ENCODE measurements at regions not wholly inside any gene's neighbourhood (a gene's known extent, or its start where the extent isn't known, plus 50 kb on each side); places are given as distances from the start of the nearest gene placed in this dataset.

DNA sequence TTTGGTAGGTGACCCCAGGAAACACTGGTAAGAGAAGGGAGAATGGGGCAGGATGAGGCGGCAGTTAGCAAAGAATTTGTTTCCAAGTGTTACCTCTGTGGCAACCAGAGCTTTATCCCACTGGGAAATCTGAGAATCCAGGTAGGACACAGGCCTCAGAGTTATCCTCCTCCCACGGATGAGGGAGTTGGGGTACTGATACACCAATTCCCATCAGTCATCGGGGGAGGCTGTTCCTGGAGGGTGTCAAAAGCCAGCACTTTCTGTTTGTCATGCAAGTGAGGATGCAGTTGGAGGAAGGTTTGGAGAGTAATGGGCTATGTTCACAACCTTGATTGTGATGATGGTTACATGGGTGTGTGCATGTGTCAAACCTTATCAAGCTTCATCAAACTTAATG lies 221.2 kb upstream of the SFSWAP start:
- no peak overlapping the region for H2AK5ac ChIP-seq (ENCODE audit: low read depth, low read length)
- H3K9me3 ChIP-seq (ENCODE audit: control insufficient read depth, insufficient read depth, low read length), result peaks cover 39% of the 10 kb centered on the region
- TF ChIP-seq FOS (IDR thresholded peaks at IDR 0.05; ENCODE audit: low read depth, low read length), result no peak
- TF ChIP-seq MAFK (IDR thresholded peaks at IDR 0.05; ENCODE audit: low read depth, low read length), result no peak
- TF ChIP-seq BHLHE40 (IDR thresholded peaks at IDR 0.05; ENCODE audit: low read depth, low read length), result no peak
- TF ChIP-seq, protein P1, sequence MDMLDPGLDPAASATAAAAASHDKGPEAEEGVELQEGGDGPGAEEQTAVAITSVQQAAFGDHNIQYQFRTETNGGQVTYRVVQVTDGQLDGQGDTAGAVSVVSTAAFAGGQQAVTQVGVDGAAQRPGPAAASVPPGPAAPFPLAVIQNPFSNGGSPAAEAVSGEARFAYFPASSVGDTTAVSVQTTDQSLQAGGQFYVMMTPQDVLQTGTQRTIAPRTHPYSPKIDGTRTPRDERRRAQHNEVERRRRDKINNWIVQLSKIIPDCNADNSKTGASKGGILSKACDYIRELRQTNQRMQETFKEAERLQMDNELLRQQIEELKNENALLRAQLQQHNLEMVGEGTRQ (IDR thresholded peaks at IDR 0.05; ENCODE audit: low read depth, low read length), result no peak
- TF ChIP-seq, protein P2, sequence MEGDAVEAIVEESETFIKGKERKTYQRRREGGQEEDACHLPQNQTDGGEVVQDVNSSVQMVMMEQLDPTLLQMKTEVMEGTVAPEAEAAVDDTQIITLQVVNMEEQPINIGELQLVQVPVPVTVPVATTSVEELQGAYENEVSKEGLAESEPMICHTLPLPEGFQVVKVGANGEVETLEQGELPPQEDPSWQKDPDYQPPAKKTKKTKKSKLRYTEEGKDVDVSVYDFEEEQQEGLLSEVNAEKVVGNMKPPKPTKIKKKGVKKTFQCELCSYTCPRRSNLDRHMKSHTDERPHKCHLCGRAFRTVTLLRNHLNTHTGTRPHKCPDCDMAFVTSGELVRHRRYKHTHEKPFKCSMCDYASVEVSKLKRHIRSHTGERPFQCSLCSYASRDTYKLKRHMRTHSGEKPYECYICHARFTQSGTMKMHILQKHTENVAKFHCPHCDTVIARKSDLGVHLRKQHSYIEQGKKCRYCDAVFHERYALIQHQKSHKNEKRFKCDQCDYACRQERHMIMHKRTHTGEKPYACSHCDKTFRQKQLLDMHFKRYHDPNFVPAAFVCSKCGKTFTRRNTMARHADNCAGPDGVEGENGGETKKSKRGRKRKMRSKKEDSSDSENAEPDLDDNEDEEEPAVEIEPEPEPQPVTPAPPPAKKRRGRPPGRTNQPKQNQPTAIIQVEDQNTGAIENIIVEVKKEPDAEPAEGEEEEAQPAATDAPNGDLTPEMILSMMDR (conservative IDR thresholded peaks at IDR 0.05; ENCODE audit: low read depth, low read length), result no peak
- TF ChIP-seq RAD21 (IDR thresholded peaks at IDR 0.05; ENCODE audit: low read length), result no peak
- TF ChIP-seq RCOR1 (IDR thresholded peaks at IDR 0.05; ENCODE audit: insufficient replicate concordance, low read length), result no peak
- no peak for TF ChIP-seq CEBPB (IDR thresholded peaks at IDR 0.05; ENCODE audit: low read depth, low read length)
- no peak for TF ChIP-seq NFE2L2 (IDR thresholded peaks at IDR 0.05; ENCODE audit: low read depth, low read length)
- TF ChIP-seq MXI1 (IDR thresholded peaks at IDR 0.05; ENCODE audit: borderline replicate concordance, low read depth, low read length), result no peak
- no peak for TF ChIP-seq CHD1 (IDR thresholded peaks at IDR 0.05; ENCODE audit: low read depth, low read length)
- DNase-seq (no peak), ATAC-seq (ENCODE audit: low read depth) (no peak)
- H2AFZ ChIP-seq (replicated peaks; ENCODE audit: low read length, poor library complexity), result no peak overlapping the region
- no TSS peak for BruUV-seq (replicated peaks)
- no peak overlapping the region for H3K27ac ChIP-seq (ENCODE audit: insufficient read depth, low read length)
- no peak overlapping the region for H3K4me2 ChIP-seq (ENCODE audit: low read depth, low read length)
- H3K56ac ChIP-seq (ENCODE audit: extremely low read depth, insufficient read depth, low read length), result no peak overlapping the region
- H3K9me1 ChIP-seq (ENCODE audit: insufficient read depth, low read length), result no peaks in the 10 kb centered on the region
- H3K4ac ChIP-seq (ENCODE audit: low read depth, low read length), result no peak overlapping the region
- no peak overlapping the region for H3K4me3 ChIP-seq (ENCODE audit: insufficient read depth, low read depth, low read length)
- H2AK9ac ChIP-seq (replicated peaks; ENCODE audit: low read depth, low read length, poor library complexity), result no peak overlapping the region
- H2BK20ac ChIP-seq (ENCODE audit: low read depth, low read length), result no peak overlapping the region
- no peak overlapping the region for H3K14ac ChIP-seq (replicated peaks; ENCODE audit: low read depth, low read length)
- no peaks in the 10 kb centered on the region for H3K36me3 ChIP-seq (ENCODE audit: control insufficient read depth, insufficient read depth, low read length)
- H3K18ac ChIP-seq (ENCODE audit: low read depth, low read length), result no peak overlapping the region
- no peaks in the 10 kb centered on the region for H4K20me1 ChIP-seq (ENCODE audit: insufficient read depth, low read length)
- no peaks in the 10 kb centered on the region for H3K27me3 ChIP-seq (ENCODE audit: control insufficient read depth, insufficient read depth, low read length)
- no peak overlapping the region for H3K23ac ChIP-seq (ENCODE audit: low read depth, low read length)
- H2BK5ac ChIP-seq (ENCODE audit: low read depth, low read length, poor library complexity, severe bottlenecking), result no peak overlapping the region
- no peak overlapping the region for H4K8ac ChIP-seq (ENCODE audit: low read depth in 2 of 2, low read length in 2 of 2)
- in situ Hi-C loops (cut with MboI; ENCODE audit: low sequenced_read_pairs), result no loop called here
- POLR2A ChIA-PET (ENCODE audit: unreplicated experiment), result no interaction called here
- no peaks in the 10 kb centered on the region for H3K79me1 ChIP-seq (ENCODE audit: low read depth in 1 of 2, low read length in 2 of 2)
- no peak overlapping the region for H4K91ac ChIP-seq (ENCODE audit: insufficient read depth, low read depth, low read length)
- dilution Hi-C loops (cut with HindIII; ENCODE audit: low sequenced_read_pairs, unreplicated experiment), result no loop called here
- no peak overlapping the region for H2BK15ac ChIP-seq (ENCODE audit: low read depth, low read length)
- no CpG with 5 or more reads among the region's 3 CpGs for WGBS, 2 experiments (ENCODE audit: extremely low coverage in 2 of 2, insufficient read length in 1 of 2)
- no peak overlapping the region for H4K5ac ChIP-seq (ENCODE audit: low read depth, low read length)
- H3K9ac ChIP-seq (ENCODE audit: low read depth, low read length), result no peak overlapping the region
- H2BK120ac ChIP-seq (ENCODE audit: low read depth, low read length), result no peak overlapping the region
- intact Hi-C loops (cut with micrococcal nuclease), result no loop called here
- H3K4me1 ChIP-seq (ENCODE audit: control insufficient read depth, insufficient read depth, low read length), result no peaks in the 10 kb centered on the region
- CTCF ChIA-PET, result no interaction called here

Measured in IMR-90 (cell line).